Panc1 (cell line): ENCODE measurements at regions not wholly inside any gene's neighbourhood (a gene's known extent, or its start where the extent isn't known, plus 50 kb on each side); places are given as distances from the start of the nearest gene placed in this dataset.
A peak's percentile ranks its signal among the peaks of the same experiment; 100 is the strongest.

Source experiments
- ATAC-seq: fragments of 200-7000 bp; cut with Tn5 transposase; 2 replicates; pipeline ENCODE4 v1.9.1; 2020; ENCODE audit warnings: mild to moderate bottlenecking, moderate library complexity
- BruUV-seq: library from RNA; stranded (reverse); fragments of 400-500 nt; replicated peaks from 2 replicates; lab custom pipeline; 2021; lab: Mats Ljungman, UMichigan
- CTCF ChIA-PET: fragments of 300-600 bp; sonication (Branson Sonifier 250); formaldehyde crosslinking; loops from one replicate; lab custom pipeline; 2022; ENCODE audit warnings: antibody characterized with exemption; lab: Charles Lee
- POLR2A ChIA-PET: fragments of 300-600 bp; sonication (Branson Sonifier 250); formaldehyde crosslinking; loops from one replicate; lab custom pipeline; 2022; ENCODE audit warnings: antibody characterized with exemption; lab: Charles Lee
- DNase-seq: peaks from one replicate; pipeline ENCODE4 v3.0.0-alpha.2; 2010; ENCODE audit warnings: low read depth, low spot score
- H3K27ac ChIP-seq: 2 replicates; pipeline ENCODE4 v1.5.1; 2011; ENCODE audit warnings: mild to moderate bottlenecking, low read length, inconsistent platforms
- H3K27me3 ChIP-seq: fragments of 200-500 bp; sonication (Bioruptor generic); 2 replicates; pipeline ENCODE4 v1.6.0; 2014; ENCODE audit warnings: low read length, inconsistent platforms; ENCODE audit not compliant: control insufficient read depth, insufficient read depth
- H3K36me3 ChIP-seq: fragments of 200-500 bp; sonication (Bioruptor generic); 2 replicates; pipeline ENCODE4 v1.5.1; 2014; ENCODE audit warnings: inconsistent platforms, mild to moderate bottlenecking, low read length, moderate library complexity; ENCODE audit not compliant: control insufficient read depth, insufficient read depth
- H3K4me1 ChIP-seq: 2 replicates; pipeline ENCODE4 v1.5.1; 2011; ENCODE audit warnings: inconsistent platforms, mild to moderate bottlenecking, low read length, moderate library complexity; ENCODE audit not compliant: control insufficient read depth, insufficient read depth
- H3K4me3 ChIP-seq, 2 experiments: 2 replicates each; pipeline ENCODE4 v1.5.1; 2011 to 2012; ENCODE audit warnings: low read depth in 2 of 2, low read length in 2 of 2, mild to moderate bottlenecking in 2 of 2, inconsistent platforms in 1 of 2, moderate library complexity in 1 of 2
- H3K9me3 ChIP-seq: fragments of 200-500 bp; sonication (Bioruptor generic); 2 replicates; pipeline ENCODE4 v1.5.1; 2014; ENCODE audit warnings: low read depth, mild to moderate bottlenecking, inconsistent platforms, low read length, moderate library complexity; ENCODE audit not compliant: control insufficient read depth, insufficient read depth
- POLR2AphosphoS5 ChIP-seq: IDR thresholded peaks from 2 replicates; pipeline ENCODE4 v1.6.1; 2012; ENCODE audit warnings: mild to moderate bottlenecking, low read depth, low read length, moderate library complexity
- SIN3A ChIP-seq: IDR thresholded peaks from 2 replicates; pipeline ENCODE4 v1.6.1; 2012; ENCODE audit warnings: low read depth, mild to moderate bottlenecking, low read length, moderate library complexity, borderline replicate concordance; ENCODE audit not compliant: insufficient read depth
- TCF7L2 ChIP-seq: IDR thresholded peaks from 2 replicates; pipeline ENCODE4 v1.6.1; 2011; ENCODE audit warnings: mild to moderate bottlenecking, low read depth, low read length, inconsistent platforms
- in situ Hi-C: cut with HindIII; loops from 2 replicates; pipeline ENCODE4 v1.10.0; 2016; ENCODE audit warnings: low sequenced_read_pairs, low pct_unique_long_range_greater_than_20kb
- intact Hi-C: fragments of 100-400 bp; cut with micrococcal nuclease; formaldehyde crosslinking; loops from one replicate; pipeline ENCODE4 v1.10.0; 2022; ENCODE audit not compliant: unreplicated experiment
- TF ChIP-seq, protein P1 (sequence below), 2 experiments: IDR thresholded peaks; 2 replicates each; pipeline ENCODE4 v1.6.1; 2011 to 2012; ENCODE audit warnings: low read depth in 2 of 2, control low read depth in 1 of 2, low read length in 1 of 2, mild to moderate bottlenecking in 1 of 2, moderate library complexity in 1 of 2; ENCODE audit not compliant: insufficient read depth in 1 of 2
- TF ChIP-seq, protein P2 (sequence below): fragments of 450-650 bp; IDR thresholded peaks from 2 replicates; pipeline ENCODE4 v1.5.1; 2017; ENCODE audit warnings: mild to moderate bottlenecking

DNA sequence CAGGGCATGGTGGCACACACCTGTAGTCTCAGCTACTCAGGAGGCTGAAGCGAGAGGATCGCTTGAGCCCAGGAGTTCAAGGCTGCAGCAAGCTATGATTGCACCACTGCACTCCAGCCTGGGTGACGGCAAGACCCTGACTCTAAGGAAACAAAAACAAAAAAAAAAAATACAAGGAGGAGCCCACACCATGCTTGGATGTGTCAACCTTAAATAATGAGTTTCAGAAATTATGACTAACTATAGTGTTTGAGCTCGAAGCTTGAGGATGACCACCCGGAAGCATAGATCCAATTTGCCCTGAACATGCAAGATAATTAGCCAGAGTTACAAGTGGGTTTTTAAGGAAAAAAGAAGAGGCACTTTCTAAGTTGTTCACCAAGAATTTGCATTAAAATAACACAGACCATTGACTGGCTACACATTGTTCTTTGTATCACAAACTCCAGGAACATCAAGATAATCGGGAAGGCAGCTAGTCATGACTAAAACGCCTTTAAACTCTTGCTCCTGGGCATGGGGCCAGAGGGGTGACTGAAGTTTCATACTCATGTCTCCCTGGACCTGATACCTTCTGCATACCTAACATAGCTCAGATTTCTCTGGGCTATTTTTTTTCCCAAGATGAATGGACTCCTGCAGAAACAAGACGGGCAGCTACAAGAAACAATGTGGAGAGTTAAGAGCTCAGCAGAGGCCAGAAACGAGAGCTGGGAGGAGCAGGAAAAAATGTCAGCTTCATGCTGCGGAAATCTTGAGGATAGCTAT, 289.6 kb downstream of the PREX1 start:
- no peak for DNase-seq
- intact Hi-C loops (no loop called here), in situ Hi-C loops (no loop called here)
- ATAC-seq, result peak; percentile 38; the same call in 1 of the 2 replicates
- no peak overlapping the region for H3K4me3 ChIP-seq
- peaks cover 5% of the 10 kb centered on the region; the same call in 1 of the 2 replicates for H3K27me3 ChIP-seq
- POLR2A ChIA-PET, result interaction anchor here (0.6 kb wide), 1 partner anchor 102 kb away, joined by 4 read pairs; no protein-coding TSS in a partner anchor
- CTCF ChIA-PET, result no interaction called here
- H3K9me3 ChIP-seq, result no peaks in the 10 kb centered on the region
- BruUV-seq, result no TSS peak
- no peaks in the 10 kb centered on the region for H3K4me1 ChIP-seq
- H3K27ac ChIP-seq, result no peak overlapping the region
- TF ChIP-seq, protein P1, sequence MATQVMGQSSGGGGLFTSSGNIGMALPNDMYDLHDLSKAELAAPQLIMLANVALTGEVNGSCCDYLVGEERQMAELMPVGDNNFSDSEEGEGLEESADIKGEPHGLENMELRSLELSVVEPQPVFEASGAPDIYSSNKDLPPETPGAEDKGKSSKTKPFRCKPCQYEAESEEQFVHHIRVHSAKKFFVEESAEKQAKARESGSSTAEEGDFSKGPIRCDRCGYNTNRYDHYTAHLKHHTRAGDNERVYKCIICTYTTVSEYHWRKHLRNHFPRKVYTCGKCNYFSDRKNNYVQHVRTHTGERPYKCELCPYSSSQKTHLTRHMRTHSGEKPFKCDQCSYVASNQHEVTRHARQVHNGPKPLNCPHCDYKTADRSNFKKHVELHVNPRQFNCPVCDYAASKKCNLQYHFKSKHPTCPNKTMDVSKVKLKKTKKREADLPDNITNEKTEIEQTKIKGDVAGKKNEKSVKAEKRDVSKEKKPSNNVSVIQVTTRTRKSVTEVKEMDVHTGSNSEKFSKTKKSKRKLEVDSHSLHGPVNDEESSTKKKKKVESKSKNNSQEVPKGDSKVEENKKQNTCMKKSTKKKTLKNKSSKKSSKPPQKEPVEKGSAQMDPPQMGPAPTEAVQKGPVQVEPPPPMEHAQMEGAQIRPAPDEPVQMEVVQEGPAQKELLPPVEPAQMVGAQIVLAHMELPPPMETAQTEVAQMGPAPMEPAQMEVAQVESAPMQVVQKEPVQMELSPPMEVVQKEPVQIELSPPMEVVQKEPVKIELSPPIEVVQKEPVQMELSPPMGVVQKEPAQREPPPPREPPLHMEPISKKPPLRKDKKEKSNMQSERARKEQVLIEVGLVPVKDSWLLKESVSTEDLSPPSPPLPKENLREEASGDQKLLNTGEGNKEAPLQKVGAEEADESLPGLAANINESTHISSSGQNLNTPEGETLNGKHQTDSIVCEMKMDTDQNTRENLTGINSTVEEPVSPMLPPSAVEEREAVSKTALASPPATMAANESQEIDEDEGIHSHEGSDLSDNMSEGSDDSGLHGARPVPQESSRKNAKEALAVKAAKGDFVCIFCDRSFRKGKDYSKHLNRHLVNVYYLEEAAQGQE (IDR thresholded peaks at IDR 0.05; ENCODE audit: insufficient read depth in 1 of 2, low read depth in 2 of 2, low read length in 1 of 2), result no peak
- TF ChIP-seq SIN3A (no peak), POLR2AphosphoS5 (no peak), TCF7L2 (no peak)
- TF ChIP-seq, protein P2, sequence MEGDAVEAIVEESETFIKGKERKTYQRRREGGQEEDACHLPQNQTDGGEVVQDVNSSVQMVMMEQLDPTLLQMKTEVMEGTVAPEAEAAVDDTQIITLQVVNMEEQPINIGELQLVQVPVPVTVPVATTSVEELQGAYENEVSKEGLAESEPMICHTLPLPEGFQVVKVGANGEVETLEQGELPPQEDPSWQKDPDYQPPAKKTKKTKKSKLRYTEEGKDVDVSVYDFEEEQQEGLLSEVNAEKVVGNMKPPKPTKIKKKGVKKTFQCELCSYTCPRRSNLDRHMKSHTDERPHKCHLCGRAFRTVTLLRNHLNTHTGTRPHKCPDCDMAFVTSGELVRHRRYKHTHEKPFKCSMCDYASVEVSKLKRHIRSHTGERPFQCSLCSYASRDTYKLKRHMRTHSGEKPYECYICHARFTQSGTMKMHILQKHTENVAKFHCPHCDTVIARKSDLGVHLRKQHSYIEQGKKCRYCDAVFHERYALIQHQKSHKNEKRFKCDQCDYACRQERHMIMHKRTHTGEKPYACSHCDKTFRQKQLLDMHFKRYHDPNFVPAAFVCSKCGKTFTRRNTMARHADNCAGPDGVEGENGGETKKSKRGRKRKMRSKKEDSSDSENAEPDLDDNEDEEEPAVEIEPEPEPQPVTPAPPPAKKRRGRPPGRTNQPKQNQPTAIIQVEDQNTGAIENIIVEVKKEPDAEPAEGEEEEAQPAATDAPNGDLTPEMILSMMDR, result no peak
- no peaks in the 10 kb centered on the region for H3K36me3 ChIP-seq

DNA sequence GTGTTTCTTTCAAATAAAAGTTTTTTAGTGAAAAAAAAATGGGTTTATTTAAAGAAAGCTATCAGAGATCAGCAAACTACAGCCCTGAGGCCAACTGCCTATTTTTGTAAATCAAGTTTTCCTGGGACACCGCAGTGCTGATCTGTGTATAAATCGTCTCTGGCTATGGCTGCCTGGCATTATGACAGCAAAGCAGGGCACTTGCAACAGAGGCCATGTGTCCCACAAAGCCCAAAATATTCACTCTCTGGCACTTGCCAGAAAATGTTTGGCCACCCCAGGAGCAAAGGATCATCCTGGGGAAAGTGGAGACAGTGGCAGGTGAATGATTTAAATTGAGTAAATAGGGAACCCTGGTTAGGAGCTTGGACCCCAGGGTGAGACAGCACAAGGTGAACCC, 291.6 kb downstream of the PREX1 start:
- Histone ChIP-seq H3K9me3 (no peaks in the 10 kb centered on the region), H3K4me3 (no peak overlapping the region), H3K36me3 (no peaks in the 10 kb centered on the region), H3K4me1 (no peaks in the 10 kb centered on the region), H3K27ac (no peak overlapping the region), H3K27me3 (peaks cover 5% of the 10 kb centered on the region; the same call in 1 of the 2 replicates)
- intact Hi-C loops, result no loop called here
- no peak for ATAC-seq
- no peak for DNase-seq
- BruUV-seq, result no TSS peak
- CTCF ChIA-PET, result no interaction called here
- POLR2A ChIA-PET, result interaction anchor here (0.7 kb wide), 1 partner anchor 866 kb away, joined by 3 read pairs; no protein-coding TSS in a partner anchor
- in situ Hi-C loops, result no loop called here
- no peak for TF ChIP-seq SIN3A
- TF ChIP-seq POLR2AphosphoS5, result no peak
- TF ChIP-seq, protein P2, result no peak
- TF ChIP-seq, protein P1 (IDR thresholded peaks at IDR 0.05; ENCODE audit: insufficient read depth in 1 of 2, low read depth in 2 of 2, low read length in 1 of 2), result no peak
- TF ChIP-seq TCF7L2, result no peak
